ENCODE measurements at regions not wholly inside any gene's neighbourhood (a gene's known extent, or its start where the extent isn't known, plus 50 kb on each side); places are given as distances from the start of the nearest gene placed in this dataset.

DNA sequence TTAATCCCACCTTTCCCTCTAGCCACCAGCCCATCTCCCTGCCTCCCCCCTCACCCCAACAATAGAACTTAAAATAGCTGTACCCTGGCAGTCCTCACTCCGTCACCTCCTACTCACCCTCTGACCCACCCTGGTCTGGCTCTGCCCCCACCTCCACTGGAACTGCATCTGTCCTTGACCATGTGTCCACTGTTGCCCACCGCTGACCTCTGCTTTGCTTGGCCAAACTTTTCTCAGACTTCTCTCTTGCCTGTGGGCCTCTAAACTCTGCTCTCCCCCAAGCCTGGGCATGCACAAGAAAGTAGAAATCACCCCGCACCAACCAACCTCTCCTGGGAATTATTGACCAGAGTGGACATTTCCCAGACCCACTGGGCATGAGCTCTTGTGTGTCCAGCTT is 169.8 kb downstream of the WSCD1 start:
- no peak for DNase-seq
- Histone ChIP-seq H3K27ac (no peak overlapping the region), H3K4me3 (ENCODE audit: low read depth, low read length) (no peak overlapping the region), H3K36me3 (no peaks in the 10 kb centered on the region), H3K27me3 (ENCODE audit: insufficient read depth, low read depth, severe bottlenecking) (no peaks in the 10 kb centered on the region), H3K9me3 (ENCODE audit: severe bottlenecking) (no peaks in the 10 kb centered on the region)
- TF ChIP-seq, protein P1, sequence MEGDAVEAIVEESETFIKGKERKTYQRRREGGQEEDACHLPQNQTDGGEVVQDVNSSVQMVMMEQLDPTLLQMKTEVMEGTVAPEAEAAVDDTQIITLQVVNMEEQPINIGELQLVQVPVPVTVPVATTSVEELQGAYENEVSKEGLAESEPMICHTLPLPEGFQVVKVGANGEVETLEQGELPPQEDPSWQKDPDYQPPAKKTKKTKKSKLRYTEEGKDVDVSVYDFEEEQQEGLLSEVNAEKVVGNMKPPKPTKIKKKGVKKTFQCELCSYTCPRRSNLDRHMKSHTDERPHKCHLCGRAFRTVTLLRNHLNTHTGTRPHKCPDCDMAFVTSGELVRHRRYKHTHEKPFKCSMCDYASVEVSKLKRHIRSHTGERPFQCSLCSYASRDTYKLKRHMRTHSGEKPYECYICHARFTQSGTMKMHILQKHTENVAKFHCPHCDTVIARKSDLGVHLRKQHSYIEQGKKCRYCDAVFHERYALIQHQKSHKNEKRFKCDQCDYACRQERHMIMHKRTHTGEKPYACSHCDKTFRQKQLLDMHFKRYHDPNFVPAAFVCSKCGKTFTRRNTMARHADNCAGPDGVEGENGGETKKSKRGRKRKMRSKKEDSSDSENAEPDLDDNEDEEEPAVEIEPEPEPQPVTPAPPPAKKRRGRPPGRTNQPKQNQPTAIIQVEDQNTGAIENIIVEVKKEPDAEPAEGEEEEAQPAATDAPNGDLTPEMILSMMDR (IDR thresholded peaks at IDR 0.05; ENCODE audit: low read depth, low read length) = no peak

DNA sequence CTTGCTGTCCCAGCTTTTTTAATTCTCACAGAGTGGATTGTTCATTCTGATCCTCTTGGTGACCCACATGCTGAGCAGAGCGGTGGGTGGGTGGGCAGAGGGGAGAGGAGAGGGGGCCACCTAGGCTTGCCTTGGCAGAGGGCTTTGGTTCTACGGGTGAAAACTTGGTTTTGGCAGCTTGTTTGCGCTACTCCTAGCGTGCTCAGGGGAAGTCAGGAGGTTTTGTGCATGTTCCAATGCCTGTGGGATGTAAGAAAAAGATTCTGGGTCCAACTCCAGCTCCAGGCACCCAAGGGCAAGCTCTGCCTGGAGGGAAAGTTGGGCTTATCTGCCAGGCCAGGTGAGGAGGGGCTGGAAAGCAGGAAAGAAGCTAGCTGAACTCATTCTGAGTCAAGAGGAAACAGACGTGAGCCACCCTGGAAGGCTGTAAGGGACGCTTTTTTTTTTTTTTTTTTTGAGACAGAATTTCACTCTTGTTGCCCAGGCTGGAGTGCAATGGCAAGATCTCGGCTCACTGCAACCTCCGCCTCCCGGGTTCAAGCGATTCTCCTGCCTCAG is 169.1 kb downstream of the WSCD1 start:
- TF ChIP-seq, protein P1 (IDR thresholded peaks at IDR 0.05; ENCODE audit: low read depth, low read length) = no peak
- Histone ChIP-seq H3K36me3 (no peaks in the 10 kb centered on the region), H3K27ac (no peak overlapping the region), H3K4me3 (ENCODE audit: low read depth, low read length) (no peak overlapping the region), H3K27me3 (ENCODE audit: insufficient read depth, low read depth, severe bottlenecking) (no peaks in the 10 kb centered on the region), H3K9me3 (ENCODE audit: severe bottlenecking) (no peaks in the 10 kb centered on the region)
- no peak for DNase-seq

DNA sequence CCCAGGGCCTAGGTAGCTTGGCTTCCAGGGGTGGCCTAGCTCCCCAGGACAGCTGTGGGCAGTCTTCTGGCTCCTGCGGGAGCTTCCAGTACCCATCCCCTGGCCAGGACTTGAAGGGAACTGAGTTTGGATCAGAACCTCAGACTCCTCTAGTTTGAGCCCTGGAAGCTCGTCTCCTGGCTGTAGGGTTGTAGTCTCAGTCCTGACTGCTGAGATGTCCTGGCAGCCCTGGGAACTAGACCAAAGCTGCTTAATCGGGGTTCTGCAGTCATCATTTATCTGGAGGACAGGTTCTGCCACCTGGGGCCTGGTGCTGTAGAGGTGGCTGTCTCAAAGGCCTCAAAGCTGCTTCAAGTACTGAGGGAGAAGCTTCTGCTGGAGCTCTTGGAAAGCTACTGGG is 163.7 kb downstream of the WSCD1 start:
- TF ChIP-seq, protein P1 (IDR thresholded peaks at IDR 0.05; ENCODE audit: low read depth, low read length) = no peak
- Histone ChIP-seq H3K27ac (no peak overlapping the region), H3K9me3 (ENCODE audit: severe bottlenecking) (no peaks in the 10 kb centered on the region), H3K36me3 (no peaks in the 10 kb centered on the region), H3K4me3 (ENCODE audit: low read depth, low read length) (no peak overlapping the region), H3K27me3 (ENCODE audit: insufficient read depth, low read depth, severe bottlenecking) (no peaks in the 10 kb centered on the region)
- peak; percentile 27 for DNase-seq

DNA sequence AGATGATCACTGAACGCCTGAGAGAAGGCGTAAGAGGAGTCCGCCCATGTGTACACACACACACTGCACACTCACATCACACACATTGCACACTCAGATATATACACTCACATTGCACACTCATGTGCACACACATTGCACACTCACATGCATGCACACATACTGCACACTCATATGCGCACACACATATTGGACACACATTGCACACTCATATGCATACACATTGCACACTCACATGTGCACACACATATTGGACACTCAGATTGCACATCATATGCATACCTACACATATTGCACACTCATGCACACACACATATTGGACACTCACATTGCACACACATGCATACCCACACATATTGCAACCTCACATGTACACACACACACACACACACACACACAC is 163.2 kb downstream of the WSCD1 start:
- Histone ChIP-seq H3K36me3 (no peaks in the 10 kb centered on the region), H3K4me3 (ENCODE audit: low read depth, low read length) (no peak overlapping the region), H3K27ac (no peak overlapping the region), H3K27me3 (ENCODE audit: insufficient read depth, low read depth, severe bottlenecking) (no peaks in the 10 kb centered on the region), H3K9me3 (ENCODE audit: severe bottlenecking) (no peaks in the 10 kb centered on the region)
- TF ChIP-seq, protein P1 (IDR thresholded peaks at IDR 0.05; ENCODE audit: low read depth, low read length) = no peak
- DNase-seq = no peak

DNA sequence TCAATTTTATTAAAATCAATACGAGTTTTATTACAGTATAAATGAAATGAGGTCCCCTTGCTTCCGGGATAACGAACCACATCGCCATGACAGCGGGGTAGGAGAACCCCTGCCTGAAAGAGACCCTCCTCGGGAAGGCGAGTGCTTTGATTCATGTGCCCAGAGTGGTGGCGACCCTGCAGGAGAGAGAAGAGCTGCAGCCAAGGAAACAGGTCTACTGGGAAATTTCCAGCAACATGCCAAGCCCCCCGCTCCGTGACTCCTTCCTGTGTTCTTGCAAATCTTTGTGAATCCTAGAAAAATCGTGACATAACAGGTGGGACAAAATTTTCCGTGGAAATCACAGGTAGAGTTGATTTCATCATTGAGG is 162.5 kb downstream of the WSCD1 start:
- H3K27me3 ChIP-seq (ENCODE audit: insufficient read depth, low read depth, severe bottlenecking) = no peaks in the 10 kb centered on the region
- H3K4me3 ChIP-seq (ENCODE audit: low read depth, low read length) = no peak overlapping the region
- no peak overlapping the region for H3K27ac ChIP-seq
- H3K36me3 ChIP-seq = no peaks in the 10 kb centered on the region
- DNase-seq = no peak
- TF ChIP-seq, protein P1 (IDR thresholded peaks at IDR 0.05; ENCODE audit: low read depth, low read length) = no peak
- no peaks in the 10 kb centered on the region for H3K9me3 ChIP-seq (ENCODE audit: severe bottlenecking)
